Mesenchymal stem cell (in vitro differentiated cells and primary cell): ENCODE measurements at regions not wholly inside any gene's neighbourhood (a gene's known extent, or its start where the extent isn't known, plus 50 kb on each side); places are given as distances from the start of the nearest gene placed in this dataset.
A peak's percentile ranks its signal among the peaks of the same experiment; 100 is the strongest.

Experiments
- DNase-seq: peaks from one replicate; pipeline ENCODE4 v3.0.0-alpha.2; 2013
- H2AFZ ChIP-seq: one replicate; pipeline ENCODE4 v1.6.1; 2013; ENCODE audit warnings: low read depth, mild to moderate bottlenecking, control low read depth, inconsistent platforms, low read length, moderate library complexity
- H2AK5ac ChIP-seq: 2 replicates; pipeline ENCODE4 v1.6.1; 2013; ENCODE audit warnings: low read length, moderate library complexity, mild to moderate bottlenecking, inconsistent platforms; ENCODE audit not compliant: severe bottlenecking
- H2BK120ac ChIP-seq: one replicate; pipeline ENCODE4 v1.6.1; 2013; ENCODE audit warnings: low read depth, mild to moderate bottlenecking, inconsistent platforms, low read length, moderate library complexity
- H2BK12ac ChIP-seq, 2 experiments: one replicate each; pipeline ENCODE4 v1.6.1; 2013; ENCODE audit warnings: inconsistent platforms in 2 of 2, low read length in 2 of 2, mild to moderate bottlenecking in 2 of 2, moderate library complexity in 2 of 2, control low read depth in 1 of 2
- H2BK15ac ChIP-seq: one replicate; pipeline ENCODE4 v1.6.1; 2013; ENCODE audit warnings: mild to moderate bottlenecking, low read depth, inconsistent platforms; ENCODE audit not compliant: poor library complexity, severe bottlenecking
- H2BK5ac ChIP-seq: 2 replicates; pipeline ENCODE4 v1.6.1; 2013; ENCODE audit warnings: low read depth, mild to moderate bottlenecking, low read length, control low read depth, inconsistent platforms; ENCODE audit not compliant: poor library complexity, severe bottlenecking
- H3K14ac ChIP-seq, 2 experiments: one replicate each; pipeline ENCODE4 v1.6.1; 2013; ENCODE audit warnings: inconsistent platforms in 2 of 2, low read length in 2 of 2, control low read depth in 1 of 2, mild to moderate bottlenecking in 1 of 2, moderate library complexity in 1 of 2
- H3K18ac ChIP-seq, 2 experiments: one replicate each; pipeline ENCODE4 v1.6.1; 2013; ENCODE audit warnings: inconsistent platforms in 2 of 2, low read length in 2 of 2, control low read depth in 1 of 2, low read depth in 1 of 2, mild to moderate bottlenecking in 1 of 2
- H3K23ac ChIP-seq, 2 experiments: one replicate each; pipeline ENCODE4 v1.6.1; 2013; ENCODE audit warnings: inconsistent platforms in 2 of 2, low read length in 2 of 2, mild to moderate bottlenecking in 2 of 2, moderate library complexity in 2 of 2, control low read depth in 1 of 2
- H3K27ac ChIP-seq: 2 replicates; pipeline ENCODE4 v1.5.1; 2013; ENCODE audit warnings: mild to moderate bottlenecking, moderate library complexity, low read length, control low read depth, inconsistent platforms; ENCODE audit not compliant: poor library complexity, severe bottlenecking
- H3K27me3 ChIP-seq, 2 experiments: 2 replicates each; pipeline versions ENCODE4 v1.6.1 to v1.7.0; 2013; ENCODE audit warnings: low read length in 2 of 2, mild to moderate bottlenecking in 2 of 2, moderate library complexity in 2 of 2, control low read depth in 1 of 2, inconsistent platforms in 1 of 2; ENCODE audit not compliant: control insufficient read depth in 1 of 2, insufficient read depth in 1 of 2
- H3K36me3 ChIP-seq, 2 experiments: 2 replicates each; pipeline versions ENCODE4 v1.6.1 to v1.7.0; 2013; ENCODE audit warnings: low read length in 2 of 2, control low read depth in 1 of 2, inconsistent platforms in 1 of 2, low read depth in 1 of 2, mild to moderate bottlenecking in 1 of 2; ENCODE audit not compliant: insufficient read depth in 2 of 2, control insufficient read depth in 1 of 2
- H3K4ac ChIP-seq, 2 experiments: one replicate each; pipeline ENCODE4 v1.6.1; 2013; ENCODE audit warnings: inconsistent platforms in 2 of 2, low read length in 2 of 2, mild to moderate bottlenecking in 2 of 2, moderate library complexity in 2 of 2, control low read depth in 1 of 2, low read depth in 1 of 2
- H3K4me1 ChIP-seq: 2 replicates; pipeline ENCODE4 v1.6.1; 2013; ENCODE audit warnings: low read depth, low read length, control low read depth; ENCODE audit not compliant: control insufficient read depth, insufficient read depth
- H3K4me2 ChIP-seq: 2 replicates; pipeline ENCODE4 v1.6.1; 2013; ENCODE audit warnings: low read length, mild to moderate bottlenecking, inconsistent platforms; ENCODE audit not compliant: poor library complexity, severe bottlenecking
- H3K4me3 ChIP-seq, 2 experiments: 2 replicates each; pipeline versions ENCODE4 v1.5.1 to v1.7.0; 2013; ENCODE audit warnings: low read length in 2 of 2, mild to moderate bottlenecking in 2 of 2, control low read depth in 1 of 2, low read depth in 1 of 2; ENCODE audit not compliant: insufficient read depth in 1 of 2
- H3K79me1 ChIP-seq: replicated peaks from 2 replicates; pipeline ENCODE4 v1.6.1; 2013; ENCODE audit warnings: mild to moderate bottlenecking, control low read depth, low read length, inconsistent platforms; ENCODE audit not compliant: poor library complexity, severe bottlenecking
- H3K9ac ChIP-seq: 2 replicates; pipeline ENCODE4 v1.7.0; 2013; ENCODE audit warnings: mild to moderate bottlenecking, low read length, moderate library complexity
- H3K9me3 ChIP-seq: 2 replicates; pipeline ENCODE4 v1.7.0; 2013; ENCODE audit warnings: mild to moderate bottlenecking, low read length; ENCODE audit not compliant: control insufficient read depth
- H4K8ac ChIP-seq: one replicate; pipeline ENCODE4 v1.6.1; 2013; ENCODE audit warnings: inconsistent platforms, mild to moderate bottlenecking, low read length, moderate library complexity
- H4K91ac ChIP-seq: one replicate; pipeline ENCODE4 v1.6.1; 2013; ENCODE audit warnings: mild to moderate bottlenecking, low read length, inconsistent platforms
- WGBS: methylation state at CpG from one replicate; pipeline ENCODE4 v1.1.7; 2013; ENCODE audit warnings: mixed read lengths; 5-methylcytosine and 5-hydroxymethylcytosine counted together

- Histone ChIP-seq H3K23ac (no peak overlapping the region), H3K9me3 (no peaks in the 10 kb centered on the region), H2BK12ac (no peak overlapping the region), H3K4me3 (no peak overlapping the region), H3K27me3 (no peaks in the 10 kb centered on the region), H3K9ac (no peak overlapping the region), H3K18ac (no peak overlapping the region), H2AK5ac (peak overlapping the region; percentile 50), H4K91ac (no peak overlapping the region), H3K14ac (no peak overlapping the region), H3K4me2 (no peak overlapping the region), H3K4me1 (peaks cover 12% of the 10 kb centered on the region), H2BK5ac (no peak overlapping the region), H3K27ac (no peak overlapping the region), H2AFZ (no peak overlapping the region), H3K36me3 (no peaks in the 10 kb centered on the region), H2BK15ac (no peak overlapping the region), H4K8ac (no peak overlapping the region), H3K79me1 (no peaks in the 10 kb centered on the region), H2BK120ac (no peak overlapping the region), H3K4ac (no peak overlapping the region)
- no peak for DNase-seq
- 77% methylated on average over 4 of the region's 4 CpGs for WGBS
Observed at GRCh38 chr6:14031516-14031915, 86.1 kb upstream of the CD83 start.

DNA sequence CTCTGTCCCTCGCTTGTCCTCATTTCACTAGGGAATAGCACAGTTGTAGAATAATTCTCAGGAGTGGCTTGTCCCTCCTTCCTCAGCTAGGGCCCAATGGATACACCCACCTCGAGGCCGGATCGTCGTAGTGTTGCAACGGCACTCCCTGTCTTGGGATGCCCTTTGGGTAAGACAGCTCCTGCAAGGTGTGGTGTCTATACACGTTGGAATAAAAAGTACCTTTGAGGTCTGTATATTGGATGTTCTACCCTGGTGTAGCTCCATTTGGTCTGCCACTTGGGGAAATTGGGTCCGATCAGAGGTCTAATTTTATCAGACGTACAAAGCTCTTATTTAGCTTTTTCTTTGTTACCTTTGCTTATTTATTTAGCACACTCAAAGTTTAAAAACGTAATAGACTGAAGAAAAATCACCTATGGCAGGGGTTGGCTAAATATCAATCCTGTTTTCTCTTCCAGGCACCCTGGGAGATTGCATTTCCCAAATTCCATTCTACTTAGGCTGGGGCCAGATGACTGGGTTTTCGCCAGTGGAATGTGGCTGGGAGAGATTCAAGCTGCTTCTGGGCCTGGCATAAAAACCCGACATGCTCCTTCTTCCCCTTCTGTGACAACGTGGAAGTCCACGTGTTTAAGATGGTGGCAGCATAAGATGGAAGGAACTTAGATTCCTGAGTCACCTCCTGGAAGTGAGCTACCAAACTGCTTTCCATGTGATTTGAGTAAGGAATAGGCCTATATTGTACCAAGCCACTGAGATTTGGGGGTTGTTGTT lies 82.3 kb upstream of the CD83 start:
- no peak overlapping the region for H3K23ac ChIP-seq
- H3K4ac ChIP-seq: peak overlapping the region; percentile 7 to 63
- H2BK120ac ChIP-seq: no peak overlapping the region
- no peak overlapping the region for H3K14ac ChIP-seq
- peak overlapping the region; percentile 30 for H3K9ac ChIP-seq
- no peak overlapping the region for H3K4me3 ChIP-seq
- no peak overlapping the region for H2BK15ac ChIP-seq
- peak overlapping the region; percentile 32 for H4K8ac ChIP-seq
- peak overlapping the region; percentile 99 for H2BK5ac ChIP-seq
- WGBS: 71% methylated on average over 10 of the region's 14 CpGs
- H3K27ac ChIP-seq: peak overlapping the region; percentile 99
- peak overlapping the region; percentile 53 to 67 for H3K18ac ChIP-seq
- no peaks in the 10 kb centered on the region for H3K79me1 ChIP-seq
- peak overlapping the region; percentile 94 for H2AK5ac ChIP-seq
- H3K4me1 ChIP-seq: peaks cover 16% of the 10 kb centered on the region
- no peaks in the 10 kb centered on the region for H3K36me3 ChIP-seq
- DNase-seq: peak; percentile 68
- no peaks in the 10 kb centered on the region for H3K9me3 ChIP-seq
- peak overlapping the region; percentile 57 for H2AFZ ChIP-seq
- H4K91ac ChIP-seq: peak overlapping the region; percentile 71
- no peak overlapping the region for H3K4me2 ChIP-seq
- no peaks in the 10 kb centered on the region for H3K27me3 ChIP-seq
- H2BK12ac ChIP-seq: peak overlapping the region in 1 of 2 experiments; percentile 66

DNA sequence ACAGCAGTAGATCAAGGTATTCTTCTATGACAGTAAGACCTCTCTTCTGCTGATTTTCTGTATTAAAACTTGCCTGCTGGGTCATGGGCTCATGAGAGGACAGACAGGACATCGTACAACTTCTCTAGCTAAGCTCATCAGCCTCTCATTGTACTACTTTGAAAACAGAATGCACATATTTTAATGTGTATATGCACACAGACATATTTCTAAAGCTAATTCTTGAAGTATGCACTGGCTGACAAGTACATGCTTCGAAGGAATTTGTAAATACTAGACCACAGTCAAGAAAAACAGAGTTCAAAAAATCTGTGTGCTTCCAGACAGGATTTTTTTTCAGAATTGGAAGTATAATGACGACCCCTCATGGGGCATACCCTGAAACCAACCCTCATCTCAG lies 81.7 kb upstream of the CD83 start:
- Histone ChIP-seq H3K4me1 (peaks cover 16% of the 10 kb centered on the region), H3K23ac (no peak overlapping the region), H2AFZ (no peak overlapping the region), H2BK5ac (peak overlapping the region; percentile 98), H3K9ac (no peak overlapping the region), H3K4me3 (no peak overlapping the region), H3K9me3 (no peaks in the 10 kb centered on the region), H3K4ac (no peak overlapping the region), H3K14ac (no peak overlapping the region), H3K36me3 (no peaks in the 10 kb centered on the region), H2BK15ac (no peak overlapping the region), H3K79me1 (no peaks in the 10 kb centered on the region), H3K27ac (peak overlapping the region; percentile 99), H2AK5ac (peak overlapping the region; percentile 100), H3K27me3 (no peaks in the 10 kb centered on the region), H3K4me2 (no peak overlapping the region), H2BK12ac (peak overlapping the region in 1 of 2 experiments; percentile 75), H3K18ac (no peak overlapping the region), H4K91ac (no peak overlapping the region), H4K8ac (no peak overlapping the region), H2BK120ac (no peak overlapping the region)
- DNase-seq: no peak
- WGBS: 88% methylated on average over 3 of the region's 3 CpGs

DNA sequence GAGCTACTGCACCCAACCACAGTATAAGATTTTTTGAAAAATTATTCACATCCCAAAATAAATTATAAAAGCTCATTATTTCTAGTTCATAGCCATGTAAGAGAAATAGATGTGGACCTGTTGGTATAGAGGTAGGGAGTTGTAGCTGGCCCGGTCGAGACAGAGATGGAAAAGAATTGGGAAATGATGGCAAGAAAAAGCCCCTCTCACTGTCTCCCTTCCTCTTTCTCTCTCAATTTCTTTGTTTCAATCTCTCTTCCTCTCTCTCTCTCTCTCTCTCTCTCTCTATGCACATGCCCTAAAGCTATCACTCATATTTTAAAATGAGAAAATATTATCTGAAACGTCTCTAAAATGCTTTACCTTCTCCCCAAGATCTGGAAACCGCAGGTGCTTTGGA lies 80.7 kb upstream of the CD83 start:
- Histone ChIP-seq H2AK5ac (peak overlapping the region; percentile 100), H3K36me3 (no peaks in the 10 kb centered on the region), H4K91ac (no peak overlapping the region), H3K4me1 (peaks cover 14% of the 10 kb centered on the region), H2BK120ac (no peak overlapping the region), H2BK12ac (no peak overlapping the region), H3K4me2 (no peak overlapping the region), H4K8ac (no peak overlapping the region), H2AFZ (no peak overlapping the region), H3K79me1 (no peaks in the 10 kb centered on the region), H3K4me3 (peak overlapping the region in 1 of 2 experiments; percentile 72), H3K14ac (no peak overlapping the region), H3K9me3 (no peaks in the 10 kb centered on the region), H3K18ac (no peak overlapping the region), H3K27ac (peak overlapping the region; percentile 99), H3K23ac (no peak overlapping the region), H2BK15ac (no peak overlapping the region), H3K4ac (no peak overlapping the region), H3K27me3 (no peaks in the 10 kb centered on the region), H3K9ac (peak overlapping the region; percentile 81), H2BK5ac (no peak overlapping the region)
- DNase-seq: no peak
- 91% methylated on average over 4 of the region's 4 CpGs for WGBS
